Hematopoietic multipotent progenitor cell (in vitro differentiated cells): ENCODE measurements at regions not wholly inside any gene's neighbourhood (a gene's known extent, or its start where the extent isn't known, plus 50 kb on each side); places are given as distances from the start of the nearest gene placed in this dataset.
"Not testable (repeated sequence)": the region's sequence is repeated elsewhere in the genome, so short reads cannot be mapped to it uniquely, and the experiment has no call there.

Experiments used
- DNase-seq, 3 donors: peaks; one replicate each; pipeline ENCODE4 v3.0.0-alpha.2; 2011 to 2015; ENCODE audit warnings: low read depth in 2 of 3, low spot score in 2 of 3

DNA sequence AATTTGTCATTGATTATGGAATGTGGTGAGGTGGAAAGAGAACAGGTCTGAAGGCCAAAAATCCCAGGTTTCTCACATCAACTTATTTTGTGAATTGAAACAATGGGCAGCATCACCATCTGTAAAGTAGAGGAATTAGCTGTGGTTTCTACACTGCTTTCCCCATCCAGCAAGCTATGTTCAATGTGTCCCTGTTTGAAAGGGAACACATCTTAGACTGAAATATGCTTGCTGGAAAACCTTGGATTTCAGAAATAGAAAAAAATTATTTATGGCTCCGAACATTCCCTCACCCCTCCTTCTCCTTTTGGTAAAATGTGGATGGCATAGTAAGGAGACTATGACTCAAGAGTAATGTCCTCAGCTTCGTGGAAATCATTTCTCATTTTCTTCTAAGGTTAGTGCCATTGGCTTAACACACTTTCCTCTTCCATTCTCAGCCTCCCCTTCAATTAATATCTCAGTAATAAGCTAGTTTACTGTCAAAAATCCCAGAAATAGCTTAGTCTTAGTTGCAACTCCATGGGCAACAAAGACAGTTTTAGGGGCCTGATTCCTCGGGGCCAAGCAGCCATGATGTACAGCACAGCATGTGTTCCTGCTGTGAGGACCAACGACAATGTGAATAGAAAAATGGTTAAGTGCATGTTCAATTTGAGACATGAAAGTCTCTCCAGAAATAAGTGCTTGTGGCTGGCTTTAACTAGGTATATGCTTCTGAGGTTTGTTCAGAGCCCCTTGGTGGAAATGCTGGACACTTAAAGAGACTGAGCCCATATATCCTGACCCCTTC, 205.8 kb upstream of the SLC38A2 start:
- DNase-seq = no peak

DNA sequence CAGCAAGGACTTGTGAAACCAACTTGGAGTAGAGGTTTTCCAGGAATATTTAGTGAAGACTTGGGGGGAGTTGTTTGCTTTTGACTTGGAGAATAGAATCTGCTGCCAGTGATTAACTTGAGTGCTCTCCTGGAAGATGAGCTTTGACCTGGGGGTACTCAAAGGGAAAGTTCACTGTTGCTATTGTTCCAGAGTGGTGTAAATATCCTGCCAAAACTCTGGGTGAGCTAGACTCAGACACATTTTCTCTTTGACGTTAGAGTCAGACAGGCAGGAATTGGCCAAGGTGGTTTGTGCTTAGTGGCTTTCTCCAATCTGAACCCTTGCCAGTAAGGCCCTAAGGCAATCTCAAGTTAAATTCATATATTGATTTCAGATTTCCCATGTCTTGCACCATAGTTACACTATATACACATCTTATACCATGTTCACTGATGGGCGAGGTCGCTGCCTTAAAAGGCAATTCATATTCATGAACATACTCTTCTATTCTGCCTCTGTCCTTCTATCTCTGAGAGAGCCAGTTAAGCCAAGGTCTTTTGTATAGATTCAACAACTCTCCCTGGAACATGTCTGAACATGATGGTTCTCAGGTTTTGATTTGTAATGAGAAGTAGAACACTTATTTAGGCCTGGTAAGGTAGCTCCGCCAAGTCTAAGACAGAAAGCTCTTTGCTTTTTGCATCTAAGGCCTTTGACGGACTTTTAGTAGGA, 204.6 kb upstream of the SLC38A2 start:
- DNase-seq = no peak

DNA sequence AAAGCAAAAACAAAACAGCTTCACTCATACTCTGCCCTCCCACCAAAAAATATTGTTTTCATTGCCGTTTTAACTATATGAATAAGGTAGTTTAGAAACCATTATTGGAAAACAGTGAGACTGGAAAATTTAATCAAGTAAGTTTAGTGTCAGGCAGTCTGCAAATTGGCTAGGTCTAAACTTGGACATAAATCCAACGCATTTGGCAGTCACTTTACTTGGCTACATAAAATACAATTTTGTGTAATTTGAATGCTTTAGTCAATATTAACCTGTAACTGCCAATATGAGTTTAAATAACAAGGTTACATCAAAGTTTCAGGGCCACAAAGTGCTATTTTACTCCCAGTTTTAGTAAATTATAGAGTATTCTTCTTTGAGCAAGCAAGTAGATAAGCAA, 202.3 kb upstream of the SLC38A2 start:
- DNase-seq = no peak

DNA sequence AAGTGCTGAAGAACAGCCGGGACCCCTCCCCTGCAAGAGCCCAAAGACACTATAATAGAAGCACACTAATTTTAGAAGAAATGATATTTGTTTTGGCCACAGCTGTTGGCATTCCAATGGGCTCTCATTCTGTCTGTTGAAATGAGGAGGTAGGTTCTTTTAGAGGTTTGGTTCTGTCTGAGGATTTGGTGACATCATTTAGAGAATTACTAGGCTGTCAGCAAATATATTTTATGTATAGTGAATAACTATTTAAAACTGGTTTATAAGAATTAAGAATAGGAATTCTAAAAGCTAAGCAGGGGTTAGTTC, 200.7 kb upstream of the SLC38A2 start:
- DNase-seq = no peak

DNA sequence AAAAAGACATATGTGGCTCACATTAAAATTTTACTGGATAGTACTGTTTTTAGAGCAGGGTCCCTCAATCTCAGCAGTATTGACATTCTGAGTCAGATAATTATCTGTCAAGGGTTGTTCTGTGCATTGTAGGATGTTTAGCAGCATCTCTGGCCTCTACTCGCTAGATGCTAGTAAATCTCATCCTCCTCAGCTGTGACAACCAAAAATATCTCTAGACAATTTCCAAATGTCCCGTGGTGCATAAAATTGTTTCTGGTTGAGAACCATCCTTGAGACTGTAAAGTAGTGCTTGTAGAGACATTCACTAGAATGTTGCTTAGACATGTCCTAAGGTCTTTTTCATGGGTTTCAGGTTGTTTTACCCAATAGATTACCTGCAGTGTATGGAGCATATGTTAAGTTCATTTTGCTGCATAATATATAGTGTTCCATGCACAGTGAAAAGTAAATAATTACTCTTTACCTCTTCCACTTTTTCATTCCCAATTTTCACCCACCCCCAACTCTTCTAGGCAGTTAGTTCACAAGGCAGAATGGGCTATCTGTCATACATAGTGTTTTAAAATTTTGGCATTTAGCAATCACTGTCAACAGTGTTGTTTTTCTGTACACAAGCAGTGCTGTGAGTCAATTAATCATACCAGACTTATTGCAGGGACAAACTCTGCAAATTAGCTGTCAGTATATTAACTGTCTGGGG, 200.2 kb upstream of the SLC38A2 start:
- DNase-seq = no peak

DNA sequence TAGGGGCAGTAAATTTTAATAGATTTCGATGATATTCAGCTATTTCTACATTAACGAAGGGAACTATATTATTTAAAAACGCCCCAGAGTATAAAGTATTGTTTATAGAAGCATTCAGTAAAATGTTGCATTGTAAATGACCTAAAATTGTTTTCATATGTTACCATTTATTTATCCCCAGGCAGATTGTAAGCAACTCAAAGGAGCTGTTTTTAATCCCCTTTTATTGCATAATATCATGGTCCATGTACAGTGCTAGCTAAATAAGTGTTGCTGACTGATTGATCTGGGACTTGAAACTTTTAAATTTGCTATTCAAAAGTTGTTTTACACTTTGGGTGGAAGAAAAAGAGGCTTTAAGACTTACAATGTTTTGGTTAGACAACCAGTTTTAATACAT, 199.0 kb upstream of the SLC38A2 start:
- DNase-seq = no peak

DNA sequence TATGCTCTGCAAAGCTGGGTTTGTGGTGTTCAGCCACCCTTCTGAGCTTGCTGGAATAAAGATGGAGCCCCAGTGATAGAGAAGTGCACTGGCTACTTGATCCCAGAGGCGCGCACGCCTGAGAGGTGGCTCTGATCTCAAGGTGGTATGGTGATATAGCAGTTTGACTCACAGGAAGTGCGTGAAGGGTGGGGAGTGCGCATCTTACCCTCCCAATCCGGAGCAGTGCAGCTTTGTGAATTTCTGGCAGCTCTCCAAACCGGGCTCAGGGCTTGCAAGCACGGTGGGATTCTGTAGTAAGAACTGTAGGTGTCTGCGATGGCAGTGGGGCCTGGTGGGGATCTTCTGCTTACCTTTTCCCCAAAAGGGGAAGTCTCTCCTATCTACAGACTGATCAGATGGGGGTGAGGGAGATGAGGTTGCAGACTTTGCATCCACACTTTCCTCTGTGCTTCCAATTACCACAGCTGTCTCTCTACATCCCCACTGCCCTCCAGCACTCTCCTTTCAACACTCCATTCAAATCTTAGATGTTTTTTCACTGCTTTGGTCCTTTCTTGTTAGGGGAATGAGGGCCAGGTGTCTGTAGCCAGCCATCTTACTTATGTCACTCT, 197.4 kb upstream of the SLC38A2 start:
- no peak for DNase-seq

DNA sequence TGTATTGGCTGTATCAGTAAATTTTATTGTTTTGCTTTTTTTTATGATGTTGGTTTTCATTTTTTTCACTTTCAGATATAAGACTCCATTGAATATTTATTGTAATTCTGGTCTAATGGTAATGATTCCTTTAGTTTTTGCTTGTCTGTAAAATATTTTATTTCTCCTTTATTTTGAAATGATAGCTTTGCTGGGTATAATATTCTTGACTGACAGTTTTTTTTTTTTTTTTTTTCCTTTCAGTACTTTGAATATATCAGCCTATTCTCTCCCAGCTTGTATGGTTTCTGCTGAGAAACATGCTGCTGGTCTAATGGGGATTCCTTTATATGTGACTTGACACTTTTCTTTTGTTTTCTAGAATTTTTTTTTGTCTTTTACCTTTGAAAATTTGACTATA, 195.1 kb upstream of the SLC38A2 start:
- DNase-seq = no peak

DNA sequence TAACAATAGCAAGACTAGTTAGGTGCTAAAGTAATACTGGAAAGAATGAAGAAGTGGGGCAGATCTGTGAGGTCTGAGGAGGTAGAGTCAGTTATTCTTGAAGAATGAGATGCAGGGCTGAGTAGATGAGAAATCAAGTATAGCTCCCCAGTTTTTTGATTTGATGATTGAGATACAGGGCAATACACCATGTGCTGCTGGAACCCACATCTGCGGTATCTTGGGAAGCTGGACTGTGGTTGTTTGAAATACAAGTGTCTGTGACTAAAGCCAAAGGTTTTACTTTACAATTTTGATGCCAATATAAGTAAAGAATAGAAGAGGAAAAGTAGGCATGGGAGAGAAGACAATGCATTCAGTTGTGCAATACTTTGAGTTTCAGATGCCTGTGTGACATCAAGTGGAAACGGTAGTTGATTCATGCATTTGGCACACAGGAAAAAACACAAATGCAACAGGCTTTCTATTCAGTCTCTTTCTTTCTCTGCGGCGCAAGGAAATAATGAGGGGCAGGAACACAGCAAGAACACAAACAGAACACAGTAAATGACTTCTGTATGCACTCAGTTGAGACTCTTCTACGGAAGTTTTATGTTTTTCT, 190.2 kb upstream of the SLC38A2 start:
- DNase-seq = no peak

DNA sequence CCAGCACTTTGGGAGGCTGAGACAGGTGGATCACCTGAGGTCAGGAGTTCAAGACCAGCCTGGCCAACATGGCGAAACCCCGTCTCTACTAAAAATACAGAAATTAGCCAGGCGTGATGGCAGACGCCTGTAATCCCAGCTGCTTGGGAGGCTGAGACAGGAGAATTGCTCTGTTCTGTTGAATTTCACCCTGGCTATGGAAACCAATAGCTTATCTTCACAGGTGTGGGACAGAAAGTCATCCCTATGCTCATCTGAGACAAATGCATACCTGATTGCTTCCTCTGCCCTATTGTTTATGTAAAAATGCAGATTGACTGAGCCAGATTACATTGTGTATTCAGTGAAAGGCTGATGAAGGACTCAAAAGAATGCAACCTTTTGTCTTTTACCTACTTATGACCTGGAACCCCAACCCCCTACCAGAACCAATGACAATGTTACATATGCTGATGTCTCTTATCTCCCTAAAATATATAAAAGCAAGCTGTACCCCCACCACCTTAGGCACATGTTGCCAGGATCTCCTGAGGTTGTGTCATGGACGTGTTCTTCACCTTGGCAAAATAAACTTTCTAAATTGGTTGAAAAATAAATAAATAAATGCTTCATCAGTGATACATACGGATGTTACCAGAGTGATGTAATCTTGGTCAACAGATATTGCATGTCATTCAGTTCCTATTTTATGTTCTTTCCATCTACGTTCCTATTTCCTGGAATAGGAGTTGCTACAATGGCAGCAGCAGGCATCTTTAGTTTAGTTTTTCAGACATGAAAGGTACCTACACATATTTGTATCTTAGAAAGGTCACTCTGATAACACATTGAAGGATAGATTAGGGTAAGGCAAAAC, 189.4 kb upstream of the SLC38A2 start:
- DNase-seq = not testable (repeated sequence)

DNA sequence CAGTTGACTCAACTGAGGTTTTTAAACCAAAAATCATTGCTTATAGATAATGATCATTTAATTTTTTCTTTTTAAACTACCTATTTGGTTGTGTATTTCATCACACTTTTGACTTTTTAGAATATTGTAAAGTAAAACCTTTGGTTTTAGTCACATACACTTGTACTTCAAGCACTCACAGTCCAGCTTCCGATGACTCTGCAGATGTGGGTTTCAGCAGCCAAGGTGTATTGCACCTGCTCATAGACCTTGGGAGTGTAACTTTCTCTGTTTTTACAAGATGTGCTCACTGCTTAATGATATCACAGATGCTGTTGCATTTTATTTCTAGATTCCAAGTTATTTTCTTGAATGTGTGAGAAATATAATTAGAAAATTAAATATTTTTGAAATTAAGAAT, 188.3 kb upstream of the SLC38A2 start:
- no peak for DNase-seq

DNA sequence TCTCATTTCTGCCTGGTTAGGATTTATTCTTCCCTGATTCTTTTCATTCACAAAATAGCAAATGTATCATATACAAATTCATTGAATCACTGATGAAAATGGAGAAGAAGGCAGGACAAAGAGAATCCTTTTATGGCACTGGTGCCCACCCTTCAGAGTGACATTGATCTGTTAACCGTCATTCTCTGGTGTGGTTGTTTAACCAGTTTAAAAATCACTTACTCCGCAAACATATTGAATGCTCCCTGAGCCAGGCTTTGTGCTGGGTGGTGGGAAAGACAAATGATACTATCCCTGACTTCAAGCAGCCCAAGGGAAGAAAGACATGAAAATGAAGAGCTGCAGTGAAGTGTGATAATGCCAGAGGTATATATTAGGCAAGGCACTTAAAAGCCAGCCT, 187.5 kb upstream of the SLC38A2 start:
- no peak for DNase-seq

DNA sequence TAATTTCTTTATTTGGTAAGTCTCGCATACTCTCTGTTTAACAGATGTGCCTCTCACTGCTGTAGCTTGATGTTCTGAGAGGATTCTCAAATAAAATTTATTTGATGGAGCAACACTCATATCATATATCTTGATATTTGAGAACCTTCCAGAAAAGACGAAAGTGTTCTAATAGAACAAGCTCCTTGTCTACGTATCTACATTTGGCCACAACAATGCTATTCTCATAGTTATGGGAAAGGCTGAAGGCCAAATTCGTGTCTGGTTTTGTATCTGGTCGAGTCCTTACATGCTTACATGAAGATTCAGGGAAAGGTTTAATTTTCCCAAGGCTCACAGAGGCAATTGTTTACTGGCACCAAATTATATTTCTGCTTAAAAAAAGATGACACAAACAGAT, 186.7 kb upstream of the SLC38A2 start:
- no peak for DNase-seq

DNA sequence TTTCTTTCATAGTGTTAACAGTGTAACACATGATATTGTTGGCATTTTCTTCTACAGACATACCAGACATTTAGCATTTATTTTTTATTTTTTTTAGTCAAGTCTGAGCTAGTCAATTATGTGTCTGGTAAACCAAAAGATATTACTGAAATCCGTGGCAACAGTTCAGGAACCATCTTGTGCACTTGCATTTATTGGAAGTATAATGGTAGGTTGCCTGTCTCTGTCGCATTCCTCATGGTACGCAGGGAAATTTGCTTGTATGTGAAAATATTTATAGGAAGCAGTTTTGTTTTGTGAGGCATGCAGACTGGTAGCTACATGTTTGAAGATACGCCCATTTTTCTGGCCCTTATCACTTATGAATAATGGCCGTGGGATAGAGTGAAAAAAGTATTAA, 186.1 kb upstream of the SLC38A2 start:
- no peak for DNase-seq

DNA sequence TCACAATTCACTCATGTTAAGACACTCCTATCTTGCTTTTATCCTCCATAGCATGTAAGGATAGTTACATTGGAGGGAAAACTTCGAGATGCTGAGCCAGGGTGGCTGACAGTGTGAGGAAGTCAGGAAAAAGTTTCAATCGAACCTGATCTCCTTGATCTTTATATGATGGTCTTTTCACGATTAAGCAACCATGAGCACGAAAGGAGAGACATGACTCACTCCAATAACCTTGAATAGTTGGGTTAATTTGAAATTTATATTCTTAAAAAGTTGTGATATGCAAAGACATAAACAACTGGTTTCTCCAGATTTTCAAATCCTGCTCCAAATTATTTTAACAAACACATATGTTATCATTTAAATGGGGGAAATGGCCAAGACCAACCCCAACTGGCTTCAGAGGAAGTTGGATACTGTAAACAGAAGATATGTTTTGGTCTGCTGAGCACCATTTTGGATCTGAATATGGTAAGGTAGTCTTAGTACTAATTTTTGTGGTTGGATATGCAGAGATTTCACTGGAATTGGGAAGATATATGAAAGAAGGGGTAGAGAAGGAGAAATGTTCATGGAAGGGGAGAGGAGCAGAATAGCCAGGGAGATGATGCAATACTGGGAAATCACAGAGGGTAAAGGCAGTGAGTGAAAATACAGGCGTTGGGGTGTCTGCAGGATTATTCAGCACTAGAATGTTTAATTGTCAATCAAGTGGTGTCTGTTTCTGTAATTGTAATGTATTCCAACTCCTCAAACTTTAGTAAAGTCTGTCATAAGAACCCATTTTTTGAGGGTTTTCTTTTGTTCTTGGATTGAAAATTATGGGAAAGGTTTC, 185.2 kb upstream of the SLC38A2 start:
- DNase-seq = no peak

DNA sequence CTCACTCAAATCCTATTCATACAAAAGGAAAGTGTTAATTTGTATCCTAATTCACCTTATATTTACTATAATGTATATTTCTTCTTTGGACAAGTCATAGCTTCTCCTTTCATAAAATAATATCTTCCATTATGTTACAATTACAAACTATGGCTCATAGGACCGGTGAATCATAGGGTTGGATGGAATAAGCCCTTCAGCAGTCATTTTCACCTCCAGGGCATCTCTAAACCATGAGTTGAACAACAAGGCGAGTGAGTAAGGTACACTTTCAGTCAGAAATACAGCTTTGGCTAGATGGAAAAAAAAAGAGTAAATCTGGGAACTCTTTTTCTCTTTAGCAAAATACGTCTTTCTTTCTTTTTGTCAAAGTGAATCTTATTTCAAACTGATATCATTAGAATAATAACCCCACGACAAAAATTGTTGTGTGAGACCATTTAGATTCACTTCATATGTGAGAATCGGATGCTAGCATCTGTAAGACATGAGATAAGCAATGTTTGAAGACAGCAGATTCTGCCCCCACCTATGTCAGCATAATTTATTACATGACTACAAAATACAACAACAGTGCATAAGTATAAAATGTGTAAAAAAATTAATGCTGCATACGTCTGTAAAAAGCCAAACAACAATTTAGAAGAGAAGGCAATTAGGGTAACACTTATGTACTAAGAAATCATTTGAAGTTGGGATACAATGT, 184.4 kb upstream of the SLC38A2 start:
- no peak for DNase-seq

DNA sequence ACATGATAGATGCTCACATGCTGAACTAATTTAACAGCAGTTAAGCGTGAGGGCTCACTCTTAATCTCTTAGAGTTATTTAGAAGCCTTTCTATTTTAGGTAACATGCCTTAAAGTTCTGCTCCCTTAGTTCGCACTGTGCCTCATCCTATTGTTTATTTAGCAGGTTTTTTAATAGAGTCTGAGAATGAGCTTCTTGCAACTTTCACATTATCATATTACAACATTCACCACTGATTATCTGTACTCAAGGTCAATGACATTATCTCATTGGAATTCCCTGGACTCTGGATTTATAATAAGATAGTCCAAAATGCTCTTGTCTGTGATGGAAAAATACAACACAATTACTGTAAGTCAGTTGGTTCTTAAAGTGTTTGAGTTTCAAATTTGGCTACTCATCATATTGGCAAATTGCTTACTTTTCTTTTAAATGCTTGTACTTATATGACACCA, 183.6 kb upstream of the SLC38A2 start:
- no peak for DNase-seq

DNA sequence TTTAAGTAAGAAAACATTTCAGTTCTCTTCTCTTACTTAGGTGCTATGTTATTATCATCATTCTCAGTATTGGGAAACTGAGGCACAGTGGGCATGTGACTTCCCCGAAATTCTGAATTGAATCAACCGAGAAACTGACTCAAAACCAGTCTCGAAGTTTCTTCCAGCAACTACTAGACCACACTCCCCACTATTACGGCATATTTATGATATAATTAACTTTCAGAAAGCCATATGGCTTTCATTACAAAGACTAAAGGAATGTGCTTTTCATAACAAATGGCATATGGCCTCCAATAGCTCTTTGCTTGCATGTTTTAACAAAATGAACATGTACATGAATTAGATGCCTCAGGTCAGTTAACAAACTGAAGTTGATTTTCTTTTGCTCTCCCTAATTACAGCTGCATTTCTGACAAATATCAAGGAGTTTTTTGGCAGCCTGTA, 182.9 kb upstream of the SLC38A2 start:
- DNase-seq = no peak

DNA sequence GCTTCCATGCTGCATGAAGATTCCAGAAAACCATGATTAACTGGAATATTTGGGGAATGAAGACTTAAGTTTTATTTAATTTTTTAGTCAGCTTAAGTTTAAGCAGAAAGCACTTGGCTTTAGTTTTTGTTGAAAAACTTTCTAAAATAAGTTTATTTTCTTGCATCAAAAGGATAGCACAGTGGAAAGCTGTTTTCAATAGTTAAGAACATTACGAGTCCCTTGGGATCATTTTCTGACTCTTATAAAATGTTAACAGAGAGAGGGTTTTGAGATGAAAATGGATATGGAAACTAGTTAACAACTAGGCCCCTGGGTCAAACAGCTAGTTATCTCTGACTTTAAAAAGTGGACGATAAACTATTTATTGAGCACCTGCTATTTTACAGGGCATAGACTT, 181.9 kb upstream of the SLC38A2 start:
- no peak for DNase-seq
